HepG2 (cell line): ENCODE measurements at regions not wholly inside any gene's neighbourhood (a gene's known extent, or its start where the extent isn't known, plus 50 kb on each side); places are given as distances from the start of the nearest gene placed in this dataset.

ENCODE experiments used
- ATAC-seq: fragments of 200-7000 bp; cut with Tn5 transposase; 3 replicates; pipeline ENCODE4 v1.9.1; 2020; ENCODE audit warnings: mild to moderate bottlenecking, moderate library complexity
- BruUV-seq: library from RNA; stranded (reverse); fragments of 400-500 nt; replicated peaks from 2 replicates; lab custom pipeline; 2021; lab: Mats Ljungman, UMichigan
- CTCF ChIA-PET: fragments of 300-600 bp; formaldehyde crosslinking; extraction: SDS; loops from one replicate; lab custom pipeline; 2021; ENCODE audit warnings: low total read pairs, inconsistent platforms, low intra/inter-chr PET ratio; lab: Yijun Ruan, JAX
- POLR2A ChIA-PET: fragments of 350-600 bp; sonication (Branson Sonifier 250); formaldehyde crosslinking; loops from one replicate; lab custom pipeline; 2020; ENCODE audit warnings: antibody characterized with exemption, inconsistent platforms; lab: Yijun Ruan, JAX
- DNase-seq: peaks from one replicate; pipeline ENCODE4 v3.0.0-alpha.2; 2015; ENCODE audit warnings: low spot score
- FAIRE-seq: peaks from 3 replicates; lab custom pipeline; 2011; peaks lifted over from hg19 to GRCh38; lab: Jason Lieb, UNC
- H2AFZ ChIP-seq: one replicate; pipeline ENCODE4 v1.6.1; 2011; ENCODE audit warnings: low read length, inconsistent platforms
- H3K27ac ChIP-seq: fragments of 300-600 bp; 3 replicates; pipeline ENCODE4 v1.8.0; 2011; ENCODE audit warnings: mixed run types, mild to moderate bottlenecking, mixed read lengths, low read length, inconsistent platforms; ENCODE audit not compliant: insufficient read depth; ENCODE audit errors: extremely low read length
- H3K27me3 ChIP-seq, 2 experiments: fragments of 200-600 bp in 1 of 2; 2 replicates in 1 of 2; 3 replicates in 1 of 2; pipeline versions ENCODE4 v1.6.0 to v1.8.0; 2011; ENCODE audit warnings: low read length in 2 of 2, mild to moderate bottlenecking in 2 of 2, moderate library complexity in 2 of 2, inconsistent platforms in 1 of 2; ENCODE audit not compliant: insufficient read depth in 2 of 2, control insufficient read depth in 1 of 2
- H3K36me3 ChIP-seq, 2 experiments: fragments of 200-600 bp in 1 of 2; replicated peaks in 1 of 2; 2 replicates in 1 of 2; 3 replicates in 1 of 2; pipeline versions ENCODE4 v1.5.1 to v1.8.0; 2011; ENCODE audit warnings: low read length in 2 of 2, inconsistent platforms in 1 of 2; ENCODE audit not compliant: insufficient read depth in 2 of 2, control insufficient read depth in 1 of 2
- H3K4me1 ChIP-seq: 2 replicates; pipeline ENCODE4 v1.5.1; 2012; ENCODE audit warnings: low read length, inconsistent platforms; ENCODE audit not compliant: insufficient read depth
- H3K4me2 ChIP-seq: 2 replicates; pipeline ENCODE4 v1.6.0; 2011; ENCODE audit warnings: low read depth, low read length, inconsistent platforms
- H3K4me3 ChIP-seq, 3 experiments: fragments of 200-600 bp in 1 of 3; sonication (generic), shearing (Covaris generic) in 1 of 3; replicated peaks in 1 of 3; 2 replicates each; pipeline ENCODE4 v1.5.1; 2011 to 2016; ENCODE audit warnings: low read length in 3 of 3, inconsistent platforms in 2 of 3, low read depth in 2 of 3, mild to moderate bottlenecking in 2 of 3, control low read depth in 1 of 3, mixed read lengths in 1 of 3; ENCODE audit not compliant: insufficient read depth in 1 of 3
- H3K79me2 ChIP-seq: one replicate; pipeline ENCODE4 v1.6.1; 2011; ENCODE audit warnings: low read length, inconsistent platforms; ENCODE audit not compliant: insufficient read depth
- H3K9ac ChIP-seq: 2 replicates; pipeline ENCODE4 v1.6.0; 2011; ENCODE audit warnings: mild to moderate bottlenecking, low read depth, low read length, inconsistent platforms; ENCODE audit not compliant: insufficient read depth
- H3K9me3 ChIP-seq: 2 replicates; pipeline ENCODE4 v1.5.1; 2012; ENCODE audit warnings: mild to moderate bottlenecking, low read length
- H4K20me1 ChIP-seq: 2 replicates; pipeline ENCODE4 v1.6.0; 2011; ENCODE audit warnings: inconsistent platforms, mild to moderate bottlenecking, low read length, moderate library complexity; ENCODE audit not compliant: insufficient read depth
- BHLHE40 ChIP-seq: IDR thresholded peaks from 2 replicates; pipeline ENCODE4 v1.6.1; 2011; ENCODE audit warnings: low read length, improper control_type of control experiment
- NFKBIZ ChIP-seq: IDR thresholded peaks from 2 replicates; pipeline ENCODE4 v1.6.1; 2018; ENCODE audit warnings: missing genetic modification reagents, missing compliant biosample characterization
- SOX13 ChIP-seq, 3 experiments: fragments of 450-650 bp in 1 of 3; sonication (generic) in 1 of 3; formaldehyde crosslinking in 1 of 3; IDR thresholded peaks in 2 of 3; conservative IDR thresholded peaks in 1 of 3; 2 replicates each; pipeline versions ENCODE4 v1.5.0 to v1.6.1; 2016 to 2020; ENCODE audit warnings: antibody characterized with exemption in 1 of 3, mild to moderate bottlenecking in 1 of 3, missing compliant biosample characterization in 1 of 3, missing genetic modification reagents in 1 of 3, moderate library complexity in 1 of 3
- ZZZ3 ChIP-seq: sonication (generic); formaldehyde crosslinking; IDR thresholded peaks from 2 replicates; pipeline ENCODE4 v1.4.0; 2020; ENCODE audit warnings: missing genetic modification reagents, mild to moderate bottlenecking, borderline replicate concordance
- WGBS: methylation state at CpG from one replicate; pipeline ENCODE4 v1.1.6; 2017; ENCODE audit warnings: low lambda C conversion rate; 5-methylcytosine and 5-hydroxymethylcytosine counted together
- in situ Hi-C: cut with HindIII; loops from 2 replicates; pipeline ENCODE4 v1.10.0; 2017; ENCODE audit warnings: low pct_unique_long_range_greater_than_20kb; ENCODE audit not compliant: extremely low pct_ligation_motif_present
- intact Hi-C: fragments of 100-400 bp; cut with micrococcal nuclease; formaldehyde crosslinking; loops from one replicate; pipeline ENCODE4 v1.10.0; 2022; ENCODE audit not compliant: unreplicated experiment
- TF ChIP-seq, protein P1 (sequence below): sonication (generic); formaldehyde crosslinking; IDR thresholded peaks from 2 replicates; pipeline ENCODE4 v1.5.0; 2020; ENCODE audit warnings: mild to moderate bottlenecking, missing genetic modification reagents, borderline replicate concordance
- TF ChIP-seq, protein P2 (sequence below): sonication (generic); formaldehyde crosslinking; IDR thresholded peaks from 2 replicates; pipeline ENCODE4 v1.5.0; 2020; ENCODE audit warnings: missing genetic modification reagents
- TF ChIP-seq, protein P3 (sequence below), 2 experiments: sonication (generic) in 1 of 2; formaldehyde crosslinking in 1 of 2; IDR thresholded peaks; 2 replicates each; pipeline versions ENCODE4 v1.5.1 to v1.6.1; 2011 to 2020; ENCODE audit warnings: borderline replicate concordance in 1 of 2, low read depth in 1 of 2, low read length in 1 of 2, mild to moderate bottlenecking in 1 of 2, missing genetic modification reagents in 1 of 2, moderate library complexity in 1 of 2
- TF ChIP-seq, protein P4 (sequence below): sonication (generic); formaldehyde crosslinking; IDR thresholded peaks from 2 replicates; pipeline ENCODE4 v1.4.0; 2020; ENCODE audit warnings: mild to moderate bottlenecking, missing genetic modification reagents

DNA sequence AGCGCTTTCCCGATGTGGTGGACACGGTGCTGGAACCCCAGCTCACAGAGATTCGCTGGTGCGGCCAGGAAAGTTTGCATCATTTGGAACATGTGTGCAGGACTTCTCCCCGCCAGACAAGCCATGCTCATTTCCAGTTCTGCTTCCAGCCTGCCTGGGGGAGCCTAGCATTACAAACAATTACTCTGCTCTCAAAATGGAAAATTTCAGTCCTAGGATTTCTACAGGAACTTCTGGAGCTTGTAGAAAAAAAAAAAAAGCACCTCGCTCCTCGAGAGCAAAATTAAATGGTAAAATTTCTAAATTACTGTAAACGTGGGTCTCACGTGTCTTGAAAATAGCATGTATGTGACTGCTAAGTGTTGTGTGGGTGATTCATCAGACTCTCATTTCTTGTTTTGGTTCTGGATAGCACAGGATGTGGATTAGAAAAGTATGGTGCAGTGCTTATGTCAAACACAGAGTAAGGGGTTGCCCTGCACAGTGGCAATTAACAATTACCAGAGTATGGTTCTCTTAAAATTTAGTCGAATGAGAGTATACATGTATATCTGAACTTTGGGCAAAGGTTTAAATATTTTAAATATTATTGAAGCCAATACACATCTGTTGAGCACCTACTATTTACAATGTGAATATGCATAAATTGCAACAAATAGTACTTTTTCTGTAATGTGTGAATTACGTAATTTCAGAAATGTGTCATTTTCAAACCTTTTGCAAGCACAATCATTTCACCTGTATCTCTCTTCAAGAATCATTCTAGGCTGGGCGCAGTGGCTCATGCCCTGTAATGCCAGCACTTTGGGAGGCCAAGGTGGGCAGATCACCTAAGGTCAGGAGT, 61.8 kb upstream of the PTGFRN start (continued):
- TF ChIP-seq, protein P1, sequence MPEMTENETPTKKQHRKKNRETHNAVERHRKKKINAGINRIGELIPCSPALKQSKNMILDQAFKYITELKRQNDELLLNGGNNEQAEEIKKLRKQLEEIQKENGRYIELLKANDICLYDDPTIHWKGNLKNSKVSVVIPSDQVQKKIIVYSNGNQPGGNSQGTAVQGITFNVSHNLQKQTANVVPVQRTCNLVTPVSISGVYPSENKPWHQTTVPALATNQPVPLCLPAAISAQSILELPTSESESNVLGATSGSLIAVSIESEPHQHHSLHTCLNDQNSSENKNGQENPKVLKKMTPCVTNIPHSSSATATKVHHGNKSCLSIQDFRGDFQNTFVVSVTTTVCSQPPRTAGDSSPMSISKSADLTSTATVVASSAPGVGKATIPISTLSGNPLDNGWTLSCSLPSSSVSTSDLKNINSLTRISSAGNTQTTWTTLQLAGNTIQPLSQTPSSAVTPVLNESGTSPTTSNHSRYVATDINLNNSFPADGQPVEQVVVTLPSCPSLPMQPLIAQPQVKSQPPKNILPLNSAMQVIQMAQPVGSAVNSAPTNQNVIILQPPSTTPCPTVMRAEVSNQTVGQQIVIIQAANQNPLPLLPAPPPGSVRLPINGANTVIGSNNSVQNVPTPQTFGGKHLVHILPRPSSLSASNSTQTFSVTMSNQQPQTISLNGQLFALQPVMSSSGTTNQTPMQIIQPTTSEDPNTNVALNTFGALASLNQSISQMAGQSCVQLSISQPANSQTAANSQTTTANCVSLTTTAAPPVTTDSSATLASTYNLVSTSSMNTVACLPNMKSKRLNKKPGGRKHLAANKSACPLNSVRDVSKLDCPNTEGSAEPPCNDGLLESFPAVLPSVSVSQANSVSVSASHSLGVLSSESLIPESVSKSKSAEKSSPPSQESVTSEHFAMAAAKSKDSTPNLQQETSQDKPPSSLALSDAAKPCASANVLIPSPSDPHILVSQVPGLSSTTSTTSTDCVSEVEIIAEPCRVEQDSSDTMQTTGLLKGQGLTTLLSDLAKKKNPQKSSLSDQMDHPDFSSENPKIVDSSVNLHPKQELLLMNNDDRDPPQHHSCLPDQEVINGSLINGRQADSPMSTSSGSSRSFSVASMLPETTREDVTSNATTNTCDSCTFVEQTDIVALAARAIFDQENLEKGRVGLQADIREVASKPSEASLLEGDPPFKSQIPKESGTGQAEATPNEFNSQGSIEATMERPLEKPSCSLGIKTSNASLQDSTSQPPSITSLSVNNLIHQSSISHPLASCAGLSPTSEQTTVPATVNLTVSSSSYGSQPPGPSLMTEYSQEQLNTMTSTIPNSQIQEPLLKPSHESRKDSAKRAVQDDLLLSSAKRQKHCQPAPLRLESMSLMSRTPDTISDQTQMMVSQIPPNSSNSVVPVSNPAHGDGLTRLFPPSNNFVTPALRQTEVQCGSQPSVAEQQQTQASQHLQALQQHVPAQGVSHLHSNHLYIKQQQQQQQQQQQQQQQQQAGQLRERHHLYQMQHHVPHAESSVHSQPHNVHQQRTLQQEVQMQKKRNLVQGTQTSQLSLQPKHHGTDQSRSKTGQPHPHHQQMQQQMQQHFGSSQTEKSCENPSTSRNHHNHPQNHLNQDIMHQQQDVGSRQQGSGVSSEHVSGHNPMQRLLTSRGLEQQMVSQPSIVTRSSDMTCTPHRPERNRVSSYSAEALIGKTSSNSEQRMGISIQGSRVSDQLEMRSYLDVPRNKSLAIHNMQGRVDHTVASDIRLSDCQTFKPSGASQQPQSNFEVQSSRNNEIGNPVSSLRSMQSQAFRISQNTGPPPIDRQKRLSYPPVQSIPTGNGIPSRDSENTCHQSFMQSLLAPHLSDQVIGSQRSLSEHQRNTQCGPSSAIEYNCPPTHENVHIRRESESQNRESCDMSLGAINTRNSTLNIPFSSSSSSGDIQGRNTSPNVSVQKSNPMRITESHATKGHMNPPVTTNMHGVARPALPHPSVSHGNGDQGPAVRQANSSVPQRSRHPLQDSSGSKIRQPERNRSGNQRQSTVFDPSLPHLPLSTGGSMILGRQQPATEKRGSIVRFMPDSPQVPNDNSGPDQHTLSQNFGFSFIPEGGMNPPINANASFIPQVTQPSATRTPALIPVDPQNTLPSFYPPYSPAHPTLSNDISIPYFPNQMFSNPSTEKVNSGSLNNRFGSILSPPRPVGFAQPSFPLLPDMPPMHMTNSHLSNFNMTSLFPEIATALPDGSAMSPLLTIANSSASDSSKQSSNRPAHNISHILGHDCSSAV (CRISPR knock-in tag) = no peak
- no peak for TF ChIP-seq ZZZ3 (CRISPR knock-in tag)
- TF ChIP-seq, all 625 proteins: peak for 0

- Histone ChIP-seq H2AFZ (no peak overlapping the region), H4K20me1 (no peaks in the 10 kb centered on the region), H3K27me3 (no peaks in the 10 kb centered on the region), H3K9ac (no peak overlapping the region), H3K4me1 (peaks cover 11% of the 10 kb centered on the region), H3K79me2 (no peaks in the 10 kb centered on the region), H3K27ac (no peak overlapping the region), H3K9me3 (no peaks in the 10 kb centered on the region), H3K4me3 (no peak overlapping the region), H3K36me3 (no peaks in the 10 kb centered on the region), H3K4me2 (no peak overlapping the region)
- intact Hi-C loops (no loop called here), in situ Hi-C loops (no loop called here)
- ATAC-seq = no peak
- FAIRE-seq = no peak
- no TSS peak for BruUV-seq
- 0% methylated on average over 1 of the region's 1 CpG for WGBS
- POLR2A ChIA-PET = no interaction called here
- CTCF ChIA-PET = no interaction called here
- no peak for DNase-seq
- TF ChIP-seq BHLHE40 = no peak
- TF ChIP-seq, protein P2, sequence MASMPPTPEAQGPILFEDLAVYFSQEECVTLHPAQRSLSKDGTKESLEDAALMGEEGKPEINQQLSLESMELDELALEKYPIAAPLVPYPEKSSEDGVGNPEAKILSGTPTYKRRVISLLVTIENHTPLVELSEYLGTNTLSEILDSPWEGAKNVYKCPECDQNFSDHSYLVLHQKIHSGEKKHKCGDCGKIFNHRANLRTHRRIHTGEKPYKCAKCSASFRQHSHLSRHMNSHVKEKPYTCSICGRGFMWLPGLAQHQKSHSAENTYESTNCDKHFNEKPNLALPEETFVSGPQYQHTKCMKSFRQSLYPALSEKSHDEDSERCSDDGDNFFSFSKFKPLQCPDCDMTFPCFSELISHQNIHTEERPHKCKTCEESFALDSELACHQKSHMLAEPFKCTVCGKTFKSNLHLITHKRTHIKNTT (CRISPR knock-in tag) = no peak
- TF ChIP-seq, protein P3, sequence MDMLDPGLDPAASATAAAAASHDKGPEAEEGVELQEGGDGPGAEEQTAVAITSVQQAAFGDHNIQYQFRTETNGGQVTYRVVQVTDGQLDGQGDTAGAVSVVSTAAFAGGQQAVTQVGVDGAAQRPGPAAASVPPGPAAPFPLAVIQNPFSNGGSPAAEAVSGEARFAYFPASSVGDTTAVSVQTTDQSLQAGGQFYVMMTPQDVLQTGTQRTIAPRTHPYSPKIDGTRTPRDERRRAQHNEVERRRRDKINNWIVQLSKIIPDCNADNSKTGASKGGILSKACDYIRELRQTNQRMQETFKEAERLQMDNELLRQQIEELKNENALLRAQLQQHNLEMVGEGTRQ (IDR thresholded peaks at IDR 0.05; ENCODE audit: low read depth, low read length) = no peak
- TF ChIP-seq, protein P3 (CRISPR knock-in tag; IDR thresholded peaks at IDR 0.05; ENCODE audit: borderline replicate concordance) = no peak
- TF ChIP-seq, protein P4, sequence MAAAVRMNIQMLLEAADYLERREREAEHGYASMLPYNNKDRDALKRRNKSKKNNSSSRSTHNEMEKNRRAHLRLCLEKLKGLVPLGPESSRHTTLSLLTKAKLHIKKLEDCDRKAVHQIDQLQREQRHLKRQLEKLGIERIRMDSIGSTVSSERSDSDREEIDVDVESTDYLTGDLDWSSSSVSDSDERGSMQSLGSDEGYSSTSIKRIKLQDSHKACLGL (CRISPR knock-in tag) = no peak
- TF ChIP-seq SOX13 (IDR thresholded peaks at IDR 0.05) = no peak
- TF ChIP-seq SOX13 (CRISPR knock-in tag; conservative IDR thresholded peaks at IDR 0.05 in 1 of 2, IDR thresholded peaks at IDR 0.05 in 1 of 2) = no peak
- TF ChIP-seq NFKBIZ (CRISPR knock-in tag) = no peak
These were observed 59.3 kb upstream of the PTGFRN start for GRCh38 chr1:116850436-116850835.
